H9 (cell line): ENCODE measurements at regions not wholly inside any gene's neighbourhood (a gene's known extent, or its start where the extent isn't known, plus 50 kb on each side); places are given as distances from the start of the nearest gene placed in this dataset.

Experiments
- DNase-seq: peaks from one replicate; pipeline ENCODE4 v3.0.0-alpha.2; 2017
- H2AFZ ChIP-seq: one replicate; pipeline ENCODE4 v1.6.1; 2013; ENCODE audit warnings: mild to moderate bottlenecking, low read length, control low read depth, moderate library complexity
- H2AK5ac ChIP-seq: 2 replicates; pipeline ENCODE4 v1.6.1; 2013; ENCODE audit warnings: low read length, control low read depth, mixed read lengths; ENCODE audit not compliant: insufficient read length
- H2BK120ac ChIP-seq: one replicate; pipeline ENCODE4 v1.6.1; 2013; ENCODE audit warnings: low read depth, mild to moderate bottlenecking, low read length, control low read depth, inconsistent platforms; ENCODE audit not compliant: poor library complexity, severe bottlenecking
- H2BK12ac ChIP-seq: 2 replicates; pipeline ENCODE4 v1.6.1; 2013; ENCODE audit warnings: low read length, control low read depth, mixed read lengths, low read depth; ENCODE audit not compliant: insufficient read length
- H2BK15ac ChIP-seq: 2 replicates; pipeline ENCODE4 v1.6.1; 2013; ENCODE audit warnings: low read depth, low read length, control low read depth
- H2BK20ac ChIP-seq: one replicate; pipeline ENCODE4 v1.6.1; 2013; ENCODE audit warnings: low read depth, mild to moderate bottlenecking, low read length, control low read depth, inconsistent platforms; ENCODE audit not compliant: poor library complexity, severe bottlenecking
- H2BK5ac ChIP-seq: 2 replicates; pipeline ENCODE4 v1.6.1; 2013; ENCODE audit warnings: low read length, control low read depth, mixed read lengths; ENCODE audit not compliant: insufficient read length
- H3K14ac ChIP-seq: 2 replicates; pipeline ENCODE4 v1.6.1; 2013; ENCODE audit warnings: low read length, control low read depth; ENCODE audit not compliant: insufficient read depth
- H3K18ac ChIP-seq: 2 replicates; pipeline ENCODE4 v1.6.1; 2013; ENCODE audit warnings: low read depth, mild to moderate bottlenecking, mixed read lengths, low read length, control low read depth; ENCODE audit not compliant: insufficient read length
- H3K23ac ChIP-seq: 2 replicates; pipeline ENCODE4 v1.6.1; 2013; ENCODE audit warnings: low read length, control low read depth, mixed read lengths, low read depth; ENCODE audit not compliant: insufficient read length
- H3K23me2 ChIP-seq: 2 replicates; pipeline ENCODE4 v1.6.1; 2013; ENCODE audit warnings: low read depth, mild to moderate bottlenecking, mixed read lengths, low read length, control low read depth; ENCODE audit not compliant: insufficient read length, poor library complexity, severe bottlenecking
- H3K27ac ChIP-seq: 2 replicates; pipeline ENCODE4 v1.5.1; 2013; ENCODE audit warnings: low read length, control low read depth, mixed read lengths, low read depth; ENCODE audit not compliant: insufficient read length
- H3K27me3 ChIP-seq: 2 replicates; pipeline ENCODE4 v1.6.1; 2013; ENCODE audit warnings: low read length, control low read depth, inconsistent platforms; ENCODE audit not compliant: insufficient read depth
- H3K4ac ChIP-seq: 2 replicates; pipeline ENCODE4 v1.6.1; 2013; ENCODE audit warnings: low read depth, mild to moderate bottlenecking, control low read depth, inconsistent platforms, low read length, moderate library complexity
- H3K4me1 ChIP-seq: 2 replicates; pipeline ENCODE4 v1.6.1; 2013; ENCODE audit warnings: low read length, control low read depth, inconsistent platforms; ENCODE audit not compliant: insufficient read depth
- H3K4me2 ChIP-seq: 2 replicates; pipeline ENCODE4 v1.6.1; 2013; ENCODE audit warnings: low read length, control low read depth, mixed read lengths; ENCODE audit not compliant: insufficient read length, insufficient read depth
- H3K56ac ChIP-seq: 2 replicates; pipeline ENCODE4 v1.6.1; 2013; ENCODE audit warnings: low read depth, mild to moderate bottlenecking, mixed read lengths, low read length, control low read depth; ENCODE audit not compliant: insufficient read length
- H3K79me1 ChIP-seq: 2 replicates; pipeline ENCODE4 v1.6.1; 2013; ENCODE audit warnings: low read depth, mild to moderate bottlenecking, moderate library complexity, low read length, control low read depth, inconsistent platforms; ENCODE audit not compliant: insufficient read depth, poor library complexity, severe bottlenecking
- H3K79me2 ChIP-seq: 2 replicates; pipeline ENCODE4 v1.6.1; 2013; ENCODE audit warnings: low read length, control low read depth, inconsistent platforms; ENCODE audit not compliant: insufficient read depth
- H3K9ac ChIP-seq: 2 replicates; pipeline ENCODE4 v1.6.1; 2013; ENCODE audit warnings: low read length, control low read depth, mixed read lengths; ENCODE audit not compliant: insufficient read length; ENCODE audit errors: extremely low read depth
- H3K9me3 ChIP-seq: one replicate; pipeline ENCODE4 v1.6.1; 2013; ENCODE audit warnings: low read depth, low read length, inconsistent platforms; ENCODE audit not compliant: control insufficient read depth
- H3T11ph ChIP-seq: one replicate; pipeline ENCODE4 v1.6.1; 2013; ENCODE audit warnings: mild to moderate bottlenecking, low read length, control low read depth, inconsistent platforms
- H4K20me1 ChIP-seq: one replicate; pipeline ENCODE4 v1.6.1; 2013; ENCODE audit not compliant: control insufficient read depth, insufficient read length, insufficient read depth
- H4K5ac ChIP-seq: 2 replicates; pipeline ENCODE4 v1.6.1; 2013; ENCODE audit warnings: low read depth, mild to moderate bottlenecking, mixed read lengths, low read length, control low read depth; ENCODE audit not compliant: insufficient read length
- H4K8ac ChIP-seq: replicated peaks from 2 replicates; pipeline ENCODE4 v1.6.1; 2013; ENCODE audit warnings: low read length, control low read depth, mixed read lengths, low read depth; ENCODE audit not compliant: insufficient read length
- H4K91ac ChIP-seq: 2 replicates; pipeline ENCODE4 v1.6.1; 2013; ENCODE audit warnings: low read depth, mild to moderate bottlenecking, moderate library complexity, mixed read lengths, low read length, control low read depth; ENCODE audit not compliant: insufficient read length
- H3K27ac Mint-ChIP-seq, 3 experiments: 2 replicates in 2 of 3; 3 replicates in 1 of 3; pipeline ENCODE4 v1.8.0; 2020 to 2021; ENCODE audit warnings: mixed read lengths in 3 of 3, mild to moderate bottlenecking in 1 of 3, moderate library complexity in 1 of 3
- H3K27me3 Mint-ChIP-seq: 2 replicates; pipeline ENCODE4 v1.8.0; 2021; ENCODE audit warnings: low read depth, mild to moderate bottlenecking, moderate library complexity, mixed read lengths
- H3K36me3 Mint-ChIP-seq, 3 experiments: 2 replicates in 2 of 3; 3 replicates in 1 of 3; pipeline ENCODE4 v1.8.0; 2020 to 2021; ENCODE audit warnings: low read depth in 3 of 3, mixed read lengths in 3 of 3; ENCODE audit not compliant: insufficient read depth in 1 of 3
- H3K4me1 Mint-ChIP-seq, 2 experiments: 2 replicates each; pipeline ENCODE4 v1.8.0; 2020; ENCODE audit warnings: mixed read lengths in 2 of 2
- H3K4me3 Mint-ChIP-seq, 2 experiments: 2 replicates in 1 of 2; 3 replicates in 1 of 2; pipeline ENCODE4 v1.8.0; 2020 to 2021; ENCODE audit warnings: mild to moderate bottlenecking in 2 of 2, mixed read lengths in 2 of 2, moderate library complexity in 1 of 2
- H3K9me3 Mint-ChIP-seq, 2 experiments: 2 replicates in 1 of 2; 3 replicates in 1 of 2; pipeline ENCODE4 v1.8.0; 2020; ENCODE audit warnings: mild to moderate bottlenecking in 2 of 2, mixed read lengths in 2 of 2, moderate library complexity in 1 of 2
- WGBS: extraction: QIAGEN DNeasy Blood & Tissue Kit; methylation state at CpG from one replicate; pipeline ENCODE4 v1.1.7; 2013; ENCODE audit warnings: missing lambda C conversion rate, low lambda C conversion rate, mixed read lengths; ENCODE audit not compliant: insufficient read length; ENCODE audit errors: extremely low coverage; 5-methylcytosine and 5-hydroxymethylcytosine counted together
- TF ChIP-seq, protein P1 (sequence below): fragments of 200-600 bp; sonication (generic); conservative IDR thresholded peaks from 3 replicates; pipeline ENCODE4 v1.8.0; 2021; ENCODE audit warnings: antibody characterized with exemption, mild to moderate bottlenecking

DNA sequence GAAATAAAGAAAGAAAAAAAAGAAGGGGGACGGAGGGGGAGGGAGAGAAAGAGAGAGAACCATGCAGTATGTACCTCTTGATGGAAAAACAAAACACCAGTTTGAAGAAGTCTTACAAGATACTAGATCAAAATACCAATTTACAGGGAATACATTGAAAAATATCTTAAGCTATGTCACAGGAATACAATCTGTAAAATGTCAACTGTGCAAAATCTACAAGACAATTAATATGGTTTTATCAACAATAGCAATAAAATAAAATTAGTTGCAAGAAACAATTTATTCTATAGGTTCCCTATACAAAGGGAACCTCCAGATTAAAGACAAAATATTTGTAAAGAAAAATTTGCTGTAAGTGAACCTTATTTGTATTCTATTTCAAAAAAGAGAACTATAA, 98.3 kb upstream of the CABCOCO1 start:
- Histone ChIP-seq H3T11ph (no peak overlapping the region), H3K79me2 (no peaks in the 10 kb centered on the region), H2BK12ac (no peak overlapping the region), H3K9me3 (no peaks in the 10 kb centered on the region), H2AK5ac (no peak overlapping the region), H3K27ac (no peak overlapping the region), H2BK5ac (no peak overlapping the region), H2BK20ac (no peak overlapping the region), H3K4ac (no peak overlapping the region), H4K91ac (no peak overlapping the region), H2BK15ac (no peak overlapping the region), H4K20me1 (no peaks in the 10 kb centered on the region), H4K5ac (no peak overlapping the region), H3K4me1 (no peaks in the 10 kb centered on the region), H2AFZ (no peak overlapping the region), H3K23me2 (no peaks in the 10 kb centered on the region), H3K27me3 (no peaks in the 10 kb centered on the region), H3K14ac (no peak overlapping the region), H3K79me1 (no peaks in the 10 kb centered on the region), H3K23ac (no peak overlapping the region), H3K56ac (no peak overlapping the region), H3K18ac (no peak overlapping the region), H3K4me2 (no peak overlapping the region), H2BK120ac (no peak overlapping the region), H3K9ac (no peak overlapping the region), H4K8ac (no peak overlapping the region)
- TF ChIP-seq, protein P1, sequence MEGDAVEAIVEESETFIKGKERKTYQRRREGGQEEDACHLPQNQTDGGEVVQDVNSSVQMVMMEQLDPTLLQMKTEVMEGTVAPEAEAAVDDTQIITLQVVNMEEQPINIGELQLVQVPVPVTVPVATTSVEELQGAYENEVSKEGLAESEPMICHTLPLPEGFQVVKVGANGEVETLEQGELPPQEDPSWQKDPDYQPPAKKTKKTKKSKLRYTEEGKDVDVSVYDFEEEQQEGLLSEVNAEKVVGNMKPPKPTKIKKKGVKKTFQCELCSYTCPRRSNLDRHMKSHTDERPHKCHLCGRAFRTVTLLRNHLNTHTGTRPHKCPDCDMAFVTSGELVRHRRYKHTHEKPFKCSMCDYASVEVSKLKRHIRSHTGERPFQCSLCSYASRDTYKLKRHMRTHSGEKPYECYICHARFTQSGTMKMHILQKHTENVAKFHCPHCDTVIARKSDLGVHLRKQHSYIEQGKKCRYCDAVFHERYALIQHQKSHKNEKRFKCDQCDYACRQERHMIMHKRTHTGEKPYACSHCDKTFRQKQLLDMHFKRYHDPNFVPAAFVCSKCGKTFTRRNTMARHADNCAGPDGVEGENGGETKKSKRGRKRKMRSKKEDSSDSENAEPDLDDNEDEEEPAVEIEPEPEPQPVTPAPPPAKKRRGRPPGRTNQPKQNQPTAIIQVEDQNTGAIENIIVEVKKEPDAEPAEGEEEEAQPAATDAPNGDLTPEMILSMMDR: no peak
- Mint-ChIP-seq H3K36me3 (peaks cover 0 to 12% (median 12%) of the 10 kb centered on the region in 3 experiments; a peak in 5 of 7 replicates), H3K27ac (no peak overlapping the region), H3K4me1 (peaks cover 1 to 2% of the 10 kb centered on the region in 2 experiments), H3K9me3 (peaks cover 14 to 16% of the 10 kb centered on the region in 2 experiments), H3K4me3 (no peak overlapping the region), H3K27me3 (no peaks in the 10 kb centered on the region)
- DNase-seq: no peak
- no CpG with 5 or more reads among the region's 1 CpG for WGBS
